Calu3 (cell line): ENCODE measurements at regions not wholly inside any gene's neighbourhood (a gene's known extent, or its start where the extent isn't known, plus 50 kb on each side); places are given as distances from the start of the nearest gene placed in this dataset.
"Not testable (repeated sequence)": the region's sequence is repeated elsewhere in the genome, so short reads cannot be mapped to it uniquely, and the experiment has no call there.

ENCODE experiments used
- BruUV-seq: library from RNA; stranded (reverse); fragments of 400-500 nt; replicated peaks from 2 replicates; lab custom pipeline; 2021; lab: Mats Ljungman, UMichigan
- CTCF ChIA-PET: fragments of 300-600 bp; sonication (Branson Sonifier 250); formaldehyde crosslinking; loops from one replicate; lab custom pipeline; 2022; ENCODE audit warnings: antibody characterized with exemption; lab: Charles Lee
- DNase-seq: peaks from one replicate; pipeline ENCODE4 v3.0.0; 2022
- H3K27ac Mint-ChIP-seq: one replicate; pipeline ENCODE4 v1.8.0; 2022; ENCODE audit warnings: mixed read lengths; ENCODE audit not compliant: unreplicated experiment
- H3K27me3 Mint-ChIP-seq: one replicate; pipeline ENCODE4 v1.8.0; 2022; ENCODE audit warnings: mixed read lengths; ENCODE audit not compliant: unreplicated experiment
- H3K36me3 Mint-ChIP-seq: one replicate; pipeline ENCODE4 v1.8.0; 2022; ENCODE audit warnings: mild to moderate bottlenecking, moderate library complexity, mixed read lengths; ENCODE audit not compliant: insufficient read depth, unreplicated experiment
- H3K4me1 Mint-ChIP-seq: one replicate; pipeline ENCODE4 v1.8.0; 2022; ENCODE audit warnings: mild to moderate bottlenecking, low read depth, mixed read lengths; ENCODE audit not compliant: unreplicated experiment
- H3K4me3 Mint-ChIP-seq: one replicate; pipeline ENCODE4 v1.8.0; 2022; ENCODE audit warnings: mild to moderate bottlenecking, low read depth, moderate library complexity, mixed read lengths; ENCODE audit not compliant: unreplicated experiment
- H3K9me3 Mint-ChIP-seq: one replicate; pipeline ENCODE4 v1.8.0; 2022; ENCODE audit warnings: low read depth, mixed read lengths; ENCODE audit not compliant: unreplicated experiment
- intact Hi-C: fragments of 100-400 bp; cut with micrococcal nuclease; formaldehyde crosslinking; loops from one replicate; pipeline ENCODE4 v1.10.0; 2022; ENCODE audit not compliant: unreplicated experiment
- TF ChIP-seq, protein P1 (sequence below): fragments of 200-600 bp; IDR thresholded peaks from one replicate; pipeline ENCODE4 v1.8.0; 2022; ENCODE audit warnings: antibody characterized with exemption; ENCODE audit not compliant: unreplicated experiment

DNA sequence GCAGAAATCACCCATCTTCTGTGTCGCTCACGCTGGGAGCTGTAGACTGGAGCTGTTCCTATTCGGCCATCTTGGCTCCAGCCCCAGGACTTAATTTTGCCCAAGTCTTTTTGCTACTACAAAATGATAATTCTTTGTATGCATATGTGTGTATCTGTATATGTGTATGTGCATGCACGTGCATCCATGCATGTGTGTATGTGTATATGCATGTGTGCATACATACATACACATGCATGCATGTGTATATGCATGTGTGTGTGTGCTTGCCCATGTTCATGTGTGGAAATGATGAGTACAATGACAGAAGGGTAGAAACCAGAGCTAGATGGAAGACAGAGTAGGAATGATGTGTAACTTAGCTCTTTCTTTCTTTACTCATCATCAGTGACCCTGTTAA is 497.9 kb upstream of the SPRED2 start:
- no TSS peak for BruUV-seq
- Mint-ChIP-seq H3K4me3 (no peak overlapping the region), H3K36me3 (no peaks in the 10 kb centered on the region), H3K4me1 (no peaks in the 10 kb centered on the region), H3K27ac (no peak overlapping the region), H3K27me3 (peaks cover 32% of the 10 kb centered on the region), H3K9me3 (peaks cover 8% of the 10 kb centered on the region)
- TF ChIP-seq, protein P1, sequence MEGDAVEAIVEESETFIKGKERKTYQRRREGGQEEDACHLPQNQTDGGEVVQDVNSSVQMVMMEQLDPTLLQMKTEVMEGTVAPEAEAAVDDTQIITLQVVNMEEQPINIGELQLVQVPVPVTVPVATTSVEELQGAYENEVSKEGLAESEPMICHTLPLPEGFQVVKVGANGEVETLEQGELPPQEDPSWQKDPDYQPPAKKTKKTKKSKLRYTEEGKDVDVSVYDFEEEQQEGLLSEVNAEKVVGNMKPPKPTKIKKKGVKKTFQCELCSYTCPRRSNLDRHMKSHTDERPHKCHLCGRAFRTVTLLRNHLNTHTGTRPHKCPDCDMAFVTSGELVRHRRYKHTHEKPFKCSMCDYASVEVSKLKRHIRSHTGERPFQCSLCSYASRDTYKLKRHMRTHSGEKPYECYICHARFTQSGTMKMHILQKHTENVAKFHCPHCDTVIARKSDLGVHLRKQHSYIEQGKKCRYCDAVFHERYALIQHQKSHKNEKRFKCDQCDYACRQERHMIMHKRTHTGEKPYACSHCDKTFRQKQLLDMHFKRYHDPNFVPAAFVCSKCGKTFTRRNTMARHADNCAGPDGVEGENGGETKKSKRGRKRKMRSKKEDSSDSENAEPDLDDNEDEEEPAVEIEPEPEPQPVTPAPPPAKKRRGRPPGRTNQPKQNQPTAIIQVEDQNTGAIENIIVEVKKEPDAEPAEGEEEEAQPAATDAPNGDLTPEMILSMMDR: no peak
- no peak for DNase-seq
- intact Hi-C loops: no loop called here
- CTCF ChIA-PET: no interaction called here

DNA sequence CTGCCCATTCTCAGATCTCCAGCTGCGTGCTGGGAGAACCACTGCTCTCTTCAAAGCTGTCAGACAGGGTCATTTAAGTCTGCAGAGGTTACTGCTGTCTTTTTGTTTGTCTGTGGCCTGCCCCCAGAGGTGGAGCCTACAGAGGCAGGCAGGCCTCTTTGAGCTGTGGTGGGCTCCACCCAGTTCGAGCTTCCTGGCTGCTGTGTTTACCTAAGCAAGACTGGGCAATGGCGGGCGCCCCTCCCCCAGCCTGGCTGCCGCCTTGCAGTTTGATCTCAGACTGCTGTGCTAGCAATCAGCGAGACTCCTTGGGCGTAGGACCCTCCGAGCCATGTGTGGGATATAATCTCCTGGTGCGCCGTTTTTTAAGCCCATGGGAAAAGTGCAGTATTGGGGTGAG is 497.3 kb upstream of the SPRED2 start:
- H3K27ac Mint-ChIP-seq, CTCF ChIA-PET, BruUV-seq, H3K9me3 Mint-ChIP-seq, DNase-seq, H3K36me3 Mint-ChIP-seq, intact Hi-C loops, H3K4me1 Mint-ChIP-seq, H3K4me3 Mint-ChIP-seq: not testable (repeated sequence)
- peaks cover 32% of the 10 kb centered on the region for H3K27me3 Mint-ChIP-seq

DNA sequence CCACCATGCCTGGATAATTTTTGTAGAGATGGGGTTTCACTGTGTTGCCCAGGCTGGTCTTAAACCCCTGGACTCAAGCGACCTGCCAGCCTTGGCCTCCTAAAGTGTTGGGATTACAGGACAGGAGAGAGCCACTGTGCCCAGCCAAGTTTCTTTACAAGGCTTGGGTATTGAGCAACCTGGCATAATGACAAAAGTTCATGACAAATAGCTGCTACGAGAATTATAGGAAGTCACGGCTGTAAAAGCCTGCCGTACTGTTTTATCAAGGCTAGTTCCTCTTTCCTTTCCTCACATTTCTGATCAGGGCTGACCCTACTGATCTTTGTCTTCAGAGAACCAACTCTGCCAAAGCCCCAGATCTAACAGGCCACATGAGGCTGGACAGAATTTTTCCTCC is 490.4 kb upstream of the SPRED2 start:
- BruUV-seq: no TSS peak
- Mint-ChIP-seq H3K36me3 (no peaks in the 10 kb centered on the region), H3K4me3 (no peak overlapping the region), H3K27me3 (peaks cover 47% of the 10 kb centered on the region), H3K27ac (no peak overlapping the region), H3K9me3 (peaks cover 3% of the 10 kb centered on the region), H3K4me1 (no peaks in the 10 kb centered on the region)
- intact Hi-C loops: no loop called here
- DNase-seq: no peak
- TF ChIP-seq, protein P1: no peak
- CTCF ChIA-PET: no interaction called here

DNA sequence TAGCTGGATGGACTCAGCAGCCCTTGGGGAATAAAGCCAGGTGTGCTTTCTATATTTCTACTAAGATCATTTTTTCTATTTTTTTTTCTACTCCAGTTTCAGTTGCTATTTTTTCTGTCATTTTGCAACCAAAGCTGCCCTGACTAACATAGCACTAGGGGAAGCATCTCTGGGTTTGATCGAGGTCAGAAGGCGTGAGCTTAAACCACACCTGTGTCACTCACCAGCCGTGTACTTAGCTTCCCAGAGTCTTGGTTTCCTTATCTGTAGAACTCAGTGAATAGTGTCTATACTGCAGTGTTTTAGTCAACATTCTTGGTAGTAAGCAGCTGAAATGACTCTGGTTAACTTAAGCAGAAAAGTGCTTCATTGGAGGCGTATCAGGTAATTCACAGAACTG is 489.6 kb upstream of the SPRED2 start:
- no peaks in the 10 kb centered on the region for H3K36me3 Mint-ChIP-seq
- TF ChIP-seq, protein P1: no peak
- no peak overlapping the region for H3K4me3 Mint-ChIP-seq
- no peak overlapping the region for H3K27ac Mint-ChIP-seq
- H3K9me3 Mint-ChIP-seq: peaks cover under 1% of the 10 kb centered on the region
- H3K4me1 Mint-ChIP-seq: no peaks in the 10 kb centered on the region
- peaks cover 44% of the 10 kb centered on the region for H3K27me3 Mint-ChIP-seq
- intact Hi-C loops: no loop called here
- CTCF ChIA-PET: no interaction called here
- no peak for DNase-seq
- BruUV-seq: no TSS peak

GRCh38 chr2:65921116-65921515 is 488.7 kb upstream of the SPRED2 start:
- Mint-ChIP-seq H3K9me3 (no peaks in the 10 kb centered on the region), H3K27ac (no peak overlapping the region), H3K4me3 (no peak overlapping the region), H3K4me1 (no peaks in the 10 kb centered on the region), H3K36me3 (no peaks in the 10 kb centered on the region), H3K27me3 (peaks cover 40% of the 10 kb centered on the region)
- BruUV-seq: no TSS peak
- TF ChIP-seq, protein P1: no peak
- CTCF ChIA-PET: no interaction called here
- DNase-seq: no peak
- intact Hi-C loops: no loop called here
